IPS DF 6.9 (cell line): ENCODE measurements at regions not wholly inside any gene's neighbourhood (a gene's known extent, or its start where the extent isn't known, plus 50 kb on each side); places are given as distances from the start of the nearest gene placed in this dataset.
A peak's percentile ranks its signal among the peaks of the same experiment; 100 is the strongest.

ENCODE experiments used
- DNase-seq: peaks from one replicate; pipeline ENCODE4 v3.0.0-alpha.2; 2013; ENCODE audit warnings: low read depth, low spot score
- H3K27ac ChIP-seq: one replicate; pipeline ENCODE4 v1.5.1; 2013; ENCODE audit warnings: low read length, control low read depth
- H3K27me3 ChIP-seq: 2 replicates; pipeline ENCODE4 v1.6.1; 2013; ENCODE audit warnings: mild to moderate bottlenecking, low read length; ENCODE audit not compliant: control insufficient read depth, insufficient read depth
- H3K36me3 ChIP-seq: 2 replicates; pipeline ENCODE4 v1.6.1; 2013; ENCODE audit warnings: low read length; ENCODE audit not compliant: control insufficient read depth, insufficient read depth
- H3K4me1 ChIP-seq: 2 replicates; pipeline ENCODE4 v1.6.1; 2013; ENCODE audit warnings: low read length; ENCODE audit not compliant: control insufficient read depth, insufficient read depth
- H3K4me3 ChIP-seq: 2 replicates; pipeline ENCODE4 v1.5.1; 2013; ENCODE audit warnings: mild to moderate bottlenecking, low read length
- H3K9me3 ChIP-seq: 2 replicates; pipeline ENCODE4 v1.6.1; 2013; ENCODE audit warnings: low read length, inconsistent platforms; ENCODE audit not compliant: control insufficient read depth, insufficient read depth
- WGBS: extraction: QIAGEN DNeasy Blood & Tissue Kit; methylation state at CpG from one replicate; pipeline ENCODE4 v1.1.7; 2013; ENCODE audit warnings: mixed read lengths, missing lambda C conversion rate; ENCODE audit not compliant: insufficient read length, insufficient coverage; 5-methylcytosine and 5-hydroxymethylcytosine counted together

- H3K4me3 ChIP-seq, result no peak overlapping the region
- WGBS, result no CpG with 5 or more reads among the region's 3 CpGs
- no peak for DNase-seq
- H3K36me3 ChIP-seq, result no peaks in the 10 kb centered on the region
- H3K27me3 ChIP-seq, result no peaks in the 10 kb centered on the region
- H3K4me1 ChIP-seq, result no peaks in the 10 kb centered on the region
- H3K9me3 ChIP-seq, result no peaks in the 10 kb centered on the region
- no peak overlapping the region for H3K27ac ChIP-seq
Measured at GRCh38 chr15:66922608-66923007, 142.8 kb upstream of the SMAD3 start.

DNA sequence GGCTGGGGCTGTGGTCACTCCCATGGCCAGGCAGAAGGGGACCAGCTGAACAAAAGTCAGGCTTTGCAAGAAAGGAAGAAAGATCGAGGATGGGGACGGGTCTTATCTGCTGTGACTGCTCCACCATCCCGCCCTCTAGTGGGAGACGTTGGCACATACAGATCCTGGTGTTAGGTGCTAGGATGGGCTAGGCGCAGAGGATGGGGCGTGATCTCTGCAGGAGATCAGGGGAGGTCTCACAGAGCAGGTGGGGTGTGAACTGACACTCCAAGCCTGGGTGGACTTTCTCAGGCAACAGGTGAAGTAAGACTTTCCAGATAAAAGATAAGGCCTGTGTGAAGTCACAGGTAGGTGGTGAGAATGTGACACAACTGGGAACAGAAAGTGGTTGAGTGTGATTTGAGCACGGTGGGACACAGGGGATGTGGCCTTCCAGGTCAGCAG is 141.9 kb upstream of the SMAD3 start:
- H3K36me3 ChIP-seq, result no peaks in the 10 kb centered on the region
- no peak overlapping the region for H3K4me3 ChIP-seq
- H3K9me3 ChIP-seq, result no peaks in the 10 kb centered on the region
- no peak overlapping the region for H3K27ac ChIP-seq
- peak; percentile 61 for DNase-seq
- H3K4me1 ChIP-seq, result no peaks in the 10 kb centered on the region
- H3K27me3 ChIP-seq, result no peaks in the 10 kb centered on the region
- WGBS, result no CpG with 5 or more reads among the region's 7 CpGs

DNA sequence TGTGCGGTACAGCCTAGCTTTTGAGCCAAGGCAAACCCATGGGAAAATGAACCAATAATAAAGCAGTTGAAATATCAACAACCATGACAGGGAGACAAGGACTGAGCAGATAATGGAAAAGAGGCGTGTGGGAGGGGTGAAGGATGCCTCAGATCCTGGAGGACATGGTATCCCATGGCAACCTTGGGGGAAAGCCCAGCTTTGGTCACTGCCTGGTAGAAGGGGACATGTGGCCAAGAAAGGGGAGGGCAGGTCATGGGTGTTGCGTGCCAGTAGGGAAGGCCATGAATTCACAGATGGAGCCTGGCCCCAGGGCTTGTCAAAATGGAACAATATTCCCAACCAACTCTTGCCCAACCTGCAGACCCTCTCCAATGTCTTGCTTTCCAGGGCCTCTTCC is 140.5 kb upstream of the SMAD3 start:
- DNase-seq, result no peak
- Histone ChIP-seq H3K36me3 (no peaks in the 10 kb centered on the region), H3K4me3 (no peak overlapping the region), H3K9me3 (no peaks in the 10 kb centered on the region), H3K27me3 (no peaks in the 10 kb centered on the region), H3K27ac (no peak overlapping the region), H3K4me1 (no peaks in the 10 kb centered on the region)
- no CpG with 5 or more reads among the region's 3 CpGs for WGBS

DNA sequence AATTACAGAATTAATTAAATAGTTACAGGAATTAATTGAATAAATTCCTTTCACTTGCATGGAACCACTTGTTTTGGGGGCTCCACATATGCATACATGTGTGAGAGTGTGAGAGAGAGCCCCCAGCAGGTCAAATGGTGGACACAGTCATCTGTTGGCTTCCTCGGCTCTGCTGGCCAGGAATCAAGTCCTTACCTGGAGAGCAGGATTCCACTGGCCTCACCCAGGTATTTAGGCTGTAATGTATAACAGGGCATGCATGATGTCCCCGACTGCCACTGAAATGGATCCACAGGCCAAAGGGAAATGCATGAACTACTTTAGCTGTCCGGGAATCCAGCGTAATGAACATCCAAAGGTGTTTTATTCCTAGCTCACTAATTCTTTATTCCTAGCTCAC is 139.7 kb upstream of the SMAD3 start:
- no peaks in the 10 kb centered on the region for H3K36me3 ChIP-seq
- no peak overlapping the region for H3K27ac ChIP-seq
- no peaks in the 10 kb centered on the region for H3K27me3 ChIP-seq
- H3K4me1 ChIP-seq, result no peaks in the 10 kb centered on the region
- WGBS, result no CpG with 5 or more reads among the region's 4 CpGs
- H3K4me3 ChIP-seq, result no peak overlapping the region
- no peaks in the 10 kb centered on the region for H3K9me3 ChIP-seq
- DNase-seq, result no peak

DNA sequence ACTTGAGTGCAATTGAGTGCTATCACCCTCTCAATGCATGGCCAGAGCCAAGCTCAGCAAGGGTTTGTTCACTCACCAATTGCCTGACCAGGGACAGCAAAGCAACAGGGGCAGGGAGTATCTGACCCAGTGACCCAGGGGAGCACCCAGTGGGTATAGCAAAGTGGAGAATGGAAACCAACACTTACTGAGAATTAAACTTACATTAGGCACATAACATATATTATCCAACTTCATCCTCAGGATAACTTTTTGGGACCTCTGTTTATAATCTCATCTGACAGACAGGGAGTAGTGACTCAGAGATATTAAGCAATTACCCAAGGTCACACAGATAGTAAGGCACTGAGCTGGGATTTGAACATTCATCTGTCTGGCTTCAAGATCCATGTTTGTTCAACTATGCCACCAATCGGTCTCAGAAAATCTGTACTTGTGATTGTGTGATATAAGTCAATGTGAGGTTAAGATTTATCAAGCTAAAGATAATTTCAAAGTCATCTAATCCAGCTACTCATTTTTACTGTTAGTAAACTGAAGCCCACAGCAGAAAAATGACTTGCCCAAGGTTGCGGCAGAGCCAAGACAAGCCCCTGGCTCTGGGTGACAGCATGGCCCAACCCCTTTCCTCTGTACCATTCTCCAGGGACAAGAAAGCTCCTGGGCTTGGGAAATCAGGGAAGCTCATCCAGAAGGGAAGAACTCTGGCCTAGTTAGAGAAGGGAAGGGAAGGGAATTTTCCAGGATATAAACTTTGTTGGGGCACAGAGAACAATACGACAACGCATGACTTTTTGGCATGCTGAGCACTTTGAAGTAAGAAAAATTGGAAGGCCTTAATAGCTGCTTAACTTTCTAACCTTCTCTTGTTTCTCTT is 138.0 kb upstream of the SMAD3 start:
- no CpG with 5 or more reads among the region's 4 CpGs for WGBS
- no peaks in the 10 kb centered on the region for H3K36me3 ChIP-seq

DNA sequence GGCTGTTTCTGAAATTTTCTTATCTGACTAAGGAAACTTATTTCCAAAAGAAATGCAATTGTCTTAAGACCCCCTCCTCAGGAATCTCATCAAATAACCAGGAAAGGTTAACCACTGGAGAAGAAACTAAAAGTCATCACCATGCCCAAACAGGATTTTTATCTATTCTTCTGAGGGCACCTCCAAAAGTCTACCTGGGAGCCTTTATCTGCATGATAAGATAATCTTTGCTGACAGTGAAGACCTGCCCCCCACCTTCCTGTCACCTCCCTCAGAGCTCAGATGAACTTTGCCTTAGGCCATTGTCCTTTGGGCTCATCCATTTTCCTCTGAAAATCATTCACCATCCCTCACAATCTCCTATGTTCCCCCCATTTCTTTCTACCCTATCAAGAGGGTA is 137.3 kb upstream of the SMAD3 start:
- Histone ChIP-seq H3K9me3 (no peaks in the 10 kb centered on the region), H3K4me3 (no peak overlapping the region), H3K27ac (no peak overlapping the region), H3K27me3 (no peaks in the 10 kb centered on the region), H3K36me3 (no peaks in the 10 kb centered on the region), H3K4me1 (0 out of 2 replicates have a peak, but pooled peaks cover 2% of the 10 kb centered on the region)
- DNase-seq, result no peak

More for the DNA sequence above, 138.0 kb upstream of the SMAD3 start:
- Histone ChIP-seq H3K9me3 (no peaks in the 10 kb centered on the region), H3K4me3 (no peak overlapping the region), H3K27ac (no peak overlapping the region), H3K27me3 (no peaks in the 10 kb centered on the region), H3K4me1 (0 out of 2 replicates have a peak, but pooled peaks cover under 1% of the 10 kb centered on the region)
- no peak for DNase-seq

DNA sequence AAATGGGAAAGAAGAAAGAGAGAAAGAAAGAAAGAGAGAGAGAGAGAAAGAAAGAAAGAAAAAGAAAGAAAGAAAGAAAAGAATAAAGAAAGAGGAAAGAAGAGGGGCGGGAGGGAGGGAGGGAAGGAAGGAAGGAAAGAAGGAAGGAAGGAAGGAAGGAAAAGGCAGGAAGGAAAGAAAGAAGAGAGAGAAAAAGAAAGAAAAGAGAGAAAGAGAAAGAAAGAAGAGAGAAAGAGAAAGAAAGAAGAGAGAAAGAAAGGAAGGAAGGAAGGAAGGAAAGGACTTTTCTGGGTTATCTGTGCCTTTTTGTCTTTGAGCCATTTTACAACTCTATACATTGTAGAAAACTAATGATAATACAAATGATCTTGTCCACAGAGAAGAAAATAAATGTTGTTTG is 136.6 kb upstream of the SMAD3 start:
- WGBS, result no CpG with 5 or more reads among the region's 1 CpG
- DNase-seq, result no peak
- H3K4me3 ChIP-seq, result no peak overlapping the region
- H3K27ac ChIP-seq, result no peak overlapping the region
- H3K36me3 ChIP-seq, result no peaks in the 10 kb centered on the region
- 0 out of 2 replicates have a peak, but pooled peaks cover 2% of the 10 kb centered on the region for H3K4me1 ChIP-seq
- no peaks in the 10 kb centered on the region for H3K27me3 ChIP-seq
- no peaks in the 10 kb centered on the region; the same call in 1 of the 2 replicates for H3K9me3 ChIP-seq

DNA sequence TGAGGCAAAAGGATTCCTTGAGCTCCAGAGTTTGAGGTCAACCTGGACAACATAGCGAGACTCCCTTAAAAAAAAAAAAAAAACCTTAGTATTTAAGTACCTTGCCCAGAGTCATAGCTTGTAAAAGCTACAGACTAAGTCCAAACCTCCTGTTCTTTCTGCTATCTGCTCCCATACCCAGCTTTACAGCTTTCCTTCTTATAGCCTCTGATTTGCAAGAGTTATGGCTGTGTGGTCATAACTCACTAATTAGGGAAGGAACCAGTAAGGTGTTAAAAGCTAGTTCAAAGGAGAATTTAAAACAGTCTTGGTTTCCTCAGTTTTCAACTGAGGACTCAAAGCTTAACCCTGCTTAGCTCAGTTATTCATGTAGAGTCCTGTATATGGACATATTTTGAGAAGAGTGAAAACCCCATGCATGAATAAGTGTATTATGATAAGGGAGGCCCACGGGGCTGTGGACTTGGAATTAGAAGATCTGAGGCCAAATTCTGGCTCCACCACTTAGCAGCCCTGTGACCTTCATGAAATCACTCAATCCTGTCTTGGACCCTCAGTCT is 135.5 kb upstream of the SMAD3 start:
- no peaks in the 10 kb centered on the region for H3K36me3 ChIP-seq
- WGBS, result no CpG with 5 or more reads among the region's 2 CpGs
- H3K4me1 ChIP-seq, result 0 out of 2 replicates have a peak, but pooled peaks cover 2% of the 10 kb centered on the region
- no peak overlapping the region for H3K4me3 ChIP-seq
- no peak overlapping the region for H3K27ac ChIP-seq
- H3K9me3 ChIP-seq, result no peaks in the 10 kb centered on the region; the same call in 1 of the 2 replicates
- no peaks in the 10 kb centered on the region for H3K27me3 ChIP-seq
- no peak for DNase-seq

GRCh38 chr15:66931768-66932633 is 133.4 kb upstream of the SMAD3 start:
- 0 out of 2 replicates have a peak, but pooled peaks cover 2% of the 10 kb centered on the region for H3K4me1 ChIP-seq
- WGBS, result no CpG with 5 or more reads among the region's 15 CpGs
- no peaks in the 10 kb centered on the region for H3K36me3 ChIP-seq
- H3K9me3 ChIP-seq, result no peaks in the 10 kb centered on the region; the same call in 1 of the 2 replicates
- no peak overlapping the region for H3K4me3 ChIP-seq
- no peaks in the 10 kb centered on the region for H3K27me3 ChIP-seq
- no peak overlapping the region for H3K27ac ChIP-seq
- no peak for DNase-seq

GRCh38 chr15:66932634-66933024 is 132.8 kb upstream of the SMAD3 start:
- DNase-seq, result no peak
- WGBS, result no CpG with 5 or more reads among the region's 6 CpGs

More at GRCh38 chr15:66932634-66933024, 132.8 kb upstream of the SMAD3 start:
- Histone ChIP-seq H3K36me3 (no peaks in the 10 kb centered on the region), H3K4me3 (no peak overlapping the region), H3K9me3 (no peaks in the 10 kb centered on the region; the same call in 1 of the 2 replicates), H3K27ac (no peak overlapping the region), H3K27me3 (no peaks in the 10 kb centered on the region), H3K4me1 (0 out of 2 replicates have a peak, but pooled peaks cover 2% of the 10 kb centered on the region)
